B cell (primary cell): ENCODE measurements at regions not wholly inside any gene's neighbourhood (a gene's known extent, or its start where the extent isn't known, plus 50 kb on each side); places are given as distances from the start of the nearest gene placed in this dataset.
"Not testable (repeated sequence)": the region's sequence is repeated elsewhere in the genome, so short reads cannot be mapped to it uniquely, and the experiment has no call there.

Experiments used
- CTCF ChIP-seq: fragments of 200-600 bp; IDR thresholded peaks from one replicate; pipeline ENCODE4 v1.8.0; 2022; ENCODE audit warnings: antibody characterized with exemption, mild to moderate bottlenecking
- EZH2 ChIP-seq: IDR thresholded peaks from 2 replicates; pipeline ENCODE4 v1.6.1; 2012; ENCODE audit warnings: borderline replicate concordance, low read depth, mild to moderate bottlenecking, moderate library complexity, low read length; ENCODE audit not compliant: insufficient read depth, poor library complexity, severe bottlenecking

- not testable (repeated sequence) for TF ChIP-seq CTCF, EZH2
Observed at GRCh38 chr6:27824211-27825024, 87.8 kb downstream of the OR2B2 start.
